NCI-H1417 (cell line): ENCODE measurements at regions not wholly inside any gene's neighbourhood (a gene's known extent, or its start where the extent isn't known, plus 50 kb on each side); places are given as distances from the start of the nearest gene placed in this dataset.
"Not testable (repeated sequence)": the region's sequence is repeated elsewhere in the genome, so short reads cannot be mapped to it uniquely, and the experiment has no call there.

Experiments used
- DNase-seq, 3 experiments: peaks; one replicate each; lab custom pipeline; 2025; lab: John Stamatoyannopoulos, UW

- DNase-seq: not testable (repeated sequence)
These were observed 388.9 kb downstream of the DAD1 start for GRCh38 chr14:22200131-22200530.

GRCh38 chr14:22194664-22195063 is 394.4 kb downstream of the DAD1 start:
- DNase-seq: no peak

GRCh38 chr14:22190411-22191191 is 398.4 kb downstream of the DAD1 start:
- no peak for DNase-seq

- no peak for DNase-seq
These were observed 399.1 kb downstream of the DAD1 start for GRCh38 chr14:22189881-22190280.

GRCh38 chr14:22188318-22188717 is 400.7 kb downstream of the DAD1 start:
- no peak for DNase-seq

- no peak for DNase-seq
These were observed 403.2 kb downstream of the DAD1 start for GRCh38 chr14:22185789-22186188.

GRCh38 chr14:22185191-22185590 is 403.8 kb downstream of the DAD1 start:
- DNase-seq: no peak

- DNase-seq: no peak
These were observed 404.2 kb downstream of the DAD1 start for GRCh38 chr14:22184830-22185168.

GRCh38 chr14:22184157-22184829 is 404.7 kb downstream of the DAD1 start:
- DNase-seq: no peak

- no peak for DNase-seq
These were observed 409.0 kb downstream of the DAD1 start for GRCh38 chr14:22180045-22180444.

- DNase-seq: no peak
These were observed 409.8 kb downstream of the DAD1 start for GRCh38 chr14:22179190-22179589.

- DNase-seq: no peak
These were observed 410.6 kb downstream of the DAD1 start for GRCh38 chr14:22178333-22178839.

GRCh38 chr14:22177870-22178269 is 411.2 kb downstream of the DAD1 start:
- DNase-seq: no peak

GRCh38 chr14:22176957-22177356 is 412.1 kb downstream of the DAD1 start:
- DNase-seq: no peak

- not testable (repeated sequence) for DNase-seq
These were observed 413.8 kb downstream of the DAD1 start for GRCh38 chr14:22175278-22175558.

GRCh38 chr14:22174412-22175277 is 414.4 kb downstream of the DAD1 start:
- DNase-seq: no peak

- DNase-seq: no peak
These were observed 420.7 kb downstream of the DAD1 start for GRCh38 chr14:22168092-22168955.

GRCh38 chr14:22164616-22165015 is 424.4 kb downstream of the DAD1 start:
- DNase-seq: no peak

GRCh38 chr14:22163051-22163450 is 426.0 kb downstream of the DAD1 start:
- DNase-seq: no peak

GRCh38 chr14:22159957-22160356 is 429.1 kb downstream of the DAD1 start:
- DNase-seq: no peak

GRCh38 chr14:22159099-22159498 is 429.9 kb downstream of the DAD1 start:
- DNase-seq: no peak

- no peak for DNase-seq
These were observed 430.5 kb downstream of the DAD1 start for GRCh38 chr14:22158560-22158959.
